ENCODE measurements at regions not wholly inside any gene's neighbourhood (a gene's known extent, or its start where the extent isn't known, plus 50 kb on each side); places are given as distances from the start of the nearest gene placed in this dataset.
"Not testable (repeated sequence)": the region's sequence is repeated elsewhere in the genome, so short reads cannot be mapped to it uniquely, and the experiment has no call there.

GRCh38 chr2:128665113-128665512 is 346.4 kb upstream of the HS6ST1 start:
- no peaks in the 10 kb centered on the region for H3K36me3 Mint-ChIP-seq (ENCODE audit: insufficient read depth)
- no peaks in the 10 kb centered on the region for H3K9me3 Mint-ChIP-seq (ENCODE audit: low read depth)
- H3K27ac Mint-ChIP-seq = no peak overlapping the region
- DNase-seq (ENCODE audit: low spot score, unreplicated experiment) = no peak
- no peak for TF ChIP-seq CTCF (IDR thresholded peaks at IDR 0.05; ENCODE audit: unreplicated experiment)
- no peak overlapping the region for H3K4me3 Mint-ChIP-seq (ENCODE audit: low read depth)
- no peaks in the 10 kb centered on the region for H3K4me1 Mint-ChIP-seq (ENCODE audit: low read depth)
- H3K27me3 Mint-ChIP-seq = peaks cover 43% of the 10 kb centered on the region

- Mint-ChIP-seq H3K4me1 (ENCODE audit: low read depth) (no peaks in the 10 kb centered on the region), H3K27ac (no peak overlapping the region), H3K36me3 (ENCODE audit: insufficient read depth) (no peaks in the 10 kb centered on the region), H3K9me3 (ENCODE audit: low read depth) (peaks cover 3% of the 10 kb centered on the region), H3K4me3 (ENCODE audit: low read depth) (no peak overlapping the region), H3K27me3 (peaks cover 34% of the 10 kb centered on the region)
- no peak for TF ChIP-seq CTCF (IDR thresholded peaks at IDR 0.05; ENCODE audit: unreplicated experiment)
- DNase-seq (ENCODE audit: low spot score, unreplicated experiment) = no peak
Measured at GRCh38 chr2:128666596-128666995, 347.9 kb upstream of the HS6ST1 start.

- no peak overlapping the region for H3K27ac Mint-ChIP-seq
- H3K36me3 Mint-ChIP-seq (ENCODE audit: insufficient read depth) = no peaks in the 10 kb centered on the region
- no peak overlapping the region for H3K4me3 Mint-ChIP-seq (ENCODE audit: low read depth)
- peaks cover 3% of the 10 kb centered on the region for H3K9me3 Mint-ChIP-seq (ENCODE audit: low read depth)
- peaks cover 30% of the 10 kb centered on the region for H3K27me3 Mint-ChIP-seq
- DNase-seq (ENCODE audit: low spot score, unreplicated experiment) = no peak
- H3K4me1 Mint-ChIP-seq (ENCODE audit: low read depth) = no peaks in the 10 kb centered on the region
- TF ChIP-seq CTCF (IDR thresholded peaks at IDR 0.05; ENCODE audit: unreplicated experiment) = no peak
Measured at GRCh38 chr2:128667391-128667790, 348.7 kb upstream of the HS6ST1 start.

- peaks cover 24% of the 10 kb centered on the region for H3K27me3 Mint-ChIP-seq
- no peaks in the 10 kb centered on the region for H3K36me3 Mint-ChIP-seq (ENCODE audit: insufficient read depth)
- H3K4me1 Mint-ChIP-seq (ENCODE audit: low read depth) = no peaks in the 10 kb centered on the region
- peaks cover 13% of the 10 kb centered on the region for H3K9me3 Mint-ChIP-seq (ENCODE audit: low read depth)
- no peak for DNase-seq (ENCODE audit: low spot score, unreplicated experiment)
- H3K4me3 Mint-ChIP-seq (ENCODE audit: low read depth) = no peak overlapping the region
- H3K27ac Mint-ChIP-seq = no peak overlapping the region
- no peak for TF ChIP-seq CTCF (IDR thresholded peaks at IDR 0.05; ENCODE audit: unreplicated experiment)
Measured at GRCh38 chr2:128668946-128669345, 350.3 kb upstream of the HS6ST1 start.

GRCh38 chr2:128670066-128670465 is 351.4 kb upstream of the HS6ST1 start:
- H3K4me1 Mint-ChIP-seq (ENCODE audit: low read depth) = no peaks in the 10 kb centered on the region
- TF ChIP-seq CTCF (IDR thresholded peaks at IDR 0.05; ENCODE audit: unreplicated experiment) = no peak
- no peak overlapping the region for H3K4me3 Mint-ChIP-seq (ENCODE audit: low read depth)
- H3K9me3 Mint-ChIP-seq (ENCODE audit: low read depth) = peaks cover 16% of the 10 kb centered on the region
- H3K27me3 Mint-ChIP-seq = peaks cover 20% of the 10 kb centered on the region
- H3K36me3 Mint-ChIP-seq (ENCODE audit: insufficient read depth) = no peaks in the 10 kb centered on the region
- no peak for DNase-seq (ENCODE audit: low spot score, unreplicated experiment)
- no peak overlapping the region for H3K27ac Mint-ChIP-seq

GRCh38 chr2:128671981-128672757 is 353.5 kb upstream of the HS6ST1 start:
- not testable (repeated sequence) for H3K27ac Mint-ChIP-seq; DNase-seq (ENCODE audit: low spot score, unreplicated experiment); H3K4me3 Mint-ChIP-seq (ENCODE audit: low read depth); H3K4me1 Mint-ChIP-seq (ENCODE audit: low read depth); H3K36me3 Mint-ChIP-seq (ENCODE audit: insufficient read depth); H3K27me3 Mint-ChIP-seq
- H3K9me3 Mint-ChIP-seq (ENCODE audit: low read depth) = peaks cover 16% of the 10 kb centered on the region

GRCh38 chr2:128679680-128680079 is 361.0 kb upstream of the HS6ST1 start:
- not testable (repeated sequence) for H3K27ac Mint-ChIP-seq; H3K4me1 Mint-ChIP-seq (ENCODE audit: low read depth); H3K4me3 Mint-ChIP-seq (ENCODE audit: low read depth); H3K36me3 Mint-ChIP-seq (ENCODE audit: insufficient read depth); DNase-seq (ENCODE audit: low spot score, unreplicated experiment); H3K27me3 Mint-ChIP-seq; H3K9me3 Mint-ChIP-seq (ENCODE audit: low read depth)
